ENCODE measurements at regions not wholly inside any gene's neighbourhood (a gene's known extent, or its start where the extent isn't known, plus 50 kb on each side); places are given as distances from the start of the nearest gene placed in this dataset.
"Not testable (repeated sequence)": the region's sequence is repeated elsewhere in the genome, so short reads cannot be mapped to it uniquely, and the experiment has no call there.

GRCh38 chr5:96292582-96293247 is 140.3 kb downstream of the PCSK1 start:
- TF ChIP-seq CTCF (IDR thresholded peaks at IDR 0.05) (no peak), POLR2AphosphoS5 (IDR thresholded peaks at IDR 0.05) (peak; percentile 12)
- WGBS, 2 donors (ENCODE audit: low coverage in 1 of 2), result 55 to 65% methylated on average over 8 of the region's 8 CpGs
- peaks cover 0 to 38% (median 5%) of the 10 kb centered on the region in 3 donors for H3K4me1 ChIP-seq
- H3K4me3 ChIP-seq, result no peak overlapping the region
- no peaks in the 10 kb centered on the region for H3K36me3 ChIP-seq
- no peaks in the 10 kb centered on the region for H3K27me3 ChIP-seq
- peak overlapping the region in 1 of 4 donors; percentile 51 for H3K27ac ChIP-seq
- peak; percentile 61 for ATAC-seq
- no peaks in the 10 kb centered on the region for H3K9me3 ChIP-seq

- H3K27ac ChIP-seq, H3K9me3 ChIP-seq, H3K27me3 ChIP-seq, H3K36me3 ChIP-seq, ATAC-seq, H3K4me3 ChIP-seq: not testable (repeated sequence)
- 78 to 84% methylated on average over 3 to 5 of the region's 5 CpGs for WGBS, 2 donors (ENCODE audit: low coverage in 1 of 2)
- peaks cover 0 to 17% (median 0%) of the 10 kb centered on the region in 3 donors for H3K4me1 ChIP-seq
These were observed 143.8 kb downstream of the PCSK1 start for GRCh38 chr5:96289287-96289686.

GRCh38 chr5:96288845-96289185 is 144.2 kb downstream of the PCSK1 start:
- ATAC-seq, result no peak
- WGBS, 2 donors (ENCODE audit: low coverage in 1 of 2), result 92 to 100% methylated on average over 1 of the region's 1 CpG
- no peaks in the 10 kb centered on the region for H3K27me3 ChIP-seq
- no peak overlapping the region for H3K27ac ChIP-seq
- no peaks in the 10 kb centered on the region for H3K36me3 ChIP-seq
- TF ChIP-seq POLR2A (IDR thresholded peaks at IDR 0.05) (no peak), CTCF (IDR thresholded peaks at IDR 0.05) (no peak), EP300 (IDR thresholded peaks at IDR 0.05) (no peak), POLR2AphosphoS5 (IDR thresholded peaks at IDR 0.05) (no peak)
- H3K4me1 ChIP-seq, result peaks cover 0 to 14% (median 0%) of the 10 kb centered on the region in 3 donors
- no peaks in the 10 kb centered on the region for H3K9me3 ChIP-seq
- no peak overlapping the region for H3K4me3 ChIP-seq

- Histone ChIP-seq H3K27me3 (no peaks in the 10 kb centered on the region), H3K36me3 (no peaks in the 10 kb centered on the region), H3K4me3 (no peak overlapping the region), H3K4me1 (peaks cover 0 to 8% (median 0%) of the 10 kb centered on the region in 3 donors), H3K27ac (no peak overlapping the region), H3K9me3 (no peaks in the 10 kb centered on the region)
- ATAC-seq, result peak; percentile 66
- 67 to 84% methylated on average over 3 of the region's 3 CpGs for WGBS, 2 donors (ENCODE audit: low coverage in 1 of 2)
- TF ChIP-seq POLR2AphosphoS5 (IDR thresholded peaks at IDR 0.05), result no peak
- TF ChIP-seq EP300 (IDR thresholded peaks at IDR 0.05), result no peak
- no peak for TF ChIP-seq CTCF (IDR thresholded peaks at IDR 0.05)
- no peak for TF ChIP-seq POLR2A (IDR thresholded peaks at IDR 0.05)
These were observed 144.7 kb downstream of the PCSK1 start for GRCh38 chr5:96288166-96288844.

- no peaks in the 10 kb centered on the region for H3K9me3 ChIP-seq
- H3K27me3 ChIP-seq, result no peaks in the 10 kb centered on the region
- TF ChIP-seq POLR2AphosphoS5 (IDR thresholded peaks at IDR 0.05) (no peak), POLR2A (IDR thresholded peaks at IDR 0.05) (no peak), EP300 (IDR thresholded peaks at IDR 0.05) (no peak), CTCF (IDR thresholded peaks at IDR 0.05) (no peak)
- H3K27ac ChIP-seq, result no peak overlapping the region
- ATAC-seq, result no peak
- no peaks in the 10 kb centered on the region for H3K4me1 ChIP-seq
- WGBS, 2 donors (ENCODE audit: low coverage in 1 of 2), result 63 to 92% methylated on average over 2 of the region's 2 CpGs
- no peaks in the 10 kb centered on the region for H3K36me3 ChIP-seq
- H3K4me3 ChIP-seq, result no peak overlapping the region
These were observed 145.9 kb downstream of the PCSK1 start for GRCh38 chr5:96287136-96287535.

All from gastroesophageal sphincter (tissue), 4 donors.